Activated CD4-positive, alpha-beta memory T cell treated with anti-CD3 and anti-CD28 coated beads, Interleukin-2, amount 10 ng/mL, durations not matched to agents 7 days and 5 days (primary cell): ENCODE measurements at regions not wholly inside any gene's neighbourhood (a gene's known extent, or its start where the extent isn't known, plus 50 kb on each side); places are given as distances from the start of the nearest gene placed in this dataset.

ENCODE experiments used
- CTCF ChIA-PET: fragments of 350-600 bp; sonication (Branson Sonifier 250); formaldehyde crosslinking; loops from one replicate; lab custom pipeline; 2021; ENCODE audit warnings: antibody characterized with exemption, inconsistent platforms; lab: Charles Lee
- POLR2A ChIA-PET: fragments of 350-600 bp; sonication (Branson Sonifier 250); formaldehyde crosslinking; loops from one replicate; lab custom pipeline; 2021; ENCODE audit warnings: antibody characterized with exemption; lab: Charles Lee
- DNase-seq: peaks from one replicate; pipeline ENCODE4 v3.0.0-alpha.2; 2020
- H3K27ac Mint-ChIP-seq: one replicate; pipeline ENCODE4 v1.8.0; 2021; ENCODE audit warnings: mild to moderate bottlenecking, mixed read lengths
- H3K27me3 Mint-ChIP-seq: one replicate; pipeline ENCODE4 v1.8.0; 2021; ENCODE audit warnings: mixed read lengths
- H3K36me3 Mint-ChIP-seq: one replicate; pipeline ENCODE4 v1.8.0; 2021; ENCODE audit warnings: low read depth, mixed read lengths
- H3K4me1 Mint-ChIP-seq: one replicate; pipeline ENCODE4 v1.8.0; 2021; ENCODE audit warnings: mixed read lengths
- H3K4me3 Mint-ChIP-seq: one replicate; pipeline ENCODE4 v1.8.0; 2021; ENCODE audit warnings: mild to moderate bottlenecking, mixed read lengths
- H3K9me3 Mint-ChIP-seq: one replicate; pipeline ENCODE4 v1.8.0; 2021; ENCODE audit warnings: mixed read lengths

DNA sequence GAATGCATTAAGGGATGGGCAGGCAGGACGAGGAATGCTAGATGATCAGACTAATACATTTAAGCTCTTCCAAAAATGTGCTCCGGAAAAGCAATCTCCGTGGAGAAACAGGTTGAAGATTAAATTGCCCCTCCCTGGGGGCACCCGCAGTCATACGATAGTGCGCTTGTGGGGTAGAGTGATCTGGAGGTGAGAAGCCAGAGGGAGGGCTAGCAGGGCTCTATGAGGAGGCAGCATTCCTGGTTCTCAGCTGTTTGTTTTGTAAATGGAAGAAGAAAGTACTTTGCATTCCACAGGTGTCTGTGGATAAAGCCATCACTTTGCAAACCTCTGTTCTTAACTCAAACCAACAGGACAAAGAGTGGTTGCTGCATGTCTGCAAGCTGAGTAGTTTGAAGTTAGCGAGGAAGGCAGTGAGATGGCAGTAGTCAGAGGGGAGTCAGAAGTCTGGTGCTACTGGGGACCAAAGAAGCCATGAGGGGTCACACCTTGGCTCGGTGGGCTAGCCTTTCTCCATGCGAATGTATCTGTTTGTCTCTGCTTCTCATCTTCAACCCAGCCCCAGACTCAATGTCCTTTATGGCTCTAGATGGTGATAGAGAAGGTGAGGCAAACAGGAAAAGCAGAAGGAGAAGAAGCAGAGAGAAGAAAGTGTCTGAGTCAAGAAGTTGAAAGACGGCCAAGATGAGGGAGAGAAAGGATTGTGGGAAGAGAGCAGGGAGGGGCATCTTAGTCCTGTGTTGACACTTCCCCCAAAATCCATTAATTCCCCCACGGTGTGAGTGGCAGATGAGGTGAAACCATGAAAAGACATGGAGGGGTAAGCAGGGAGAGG lies 65.2 kb upstream of the GJA8 start:
- no peaks in the 10 kb centered on the region for H3K9me3 Mint-ChIP-seq
- ChIA-PET POLR2A (no interaction called here), CTCF (no interaction called here)
- H3K4me3 Mint-ChIP-seq: no peak overlapping the region
- H3K4me1 Mint-ChIP-seq: no peaks in the 10 kb centered on the region
- no peaks in the 10 kb centered on the region for H3K36me3 Mint-ChIP-seq
- no peak for DNase-seq
- H3K27ac Mint-ChIP-seq: no peak overlapping the region
- H3K27me3 Mint-ChIP-seq: no peaks in the 10 kb centered on the region

DNA sequence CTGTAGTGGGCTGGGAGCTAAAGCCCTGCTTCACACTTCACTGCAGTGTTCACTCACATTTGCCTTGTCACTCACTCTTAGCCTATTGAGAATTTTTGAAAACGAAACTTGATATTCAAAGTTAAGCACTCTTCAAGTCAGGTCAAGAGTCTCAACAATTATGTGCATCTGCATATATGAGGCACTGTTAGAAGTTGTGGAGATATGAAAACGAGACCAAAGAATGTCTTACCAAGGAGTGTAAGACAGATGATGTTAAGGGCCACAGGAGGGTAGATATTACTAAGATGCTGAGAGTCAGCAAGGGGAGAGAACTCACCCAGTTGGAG lies 64.7 kb upstream of the GJA8 start:
- ChIA-PET POLR2A (no interaction called here), CTCF (no interaction called here)
- Mint-ChIP-seq H3K9me3 (no peaks in the 10 kb centered on the region), H3K4me1 (no peaks in the 10 kb centered on the region), H3K27ac (no peak overlapping the region), H3K36me3 (no peaks in the 10 kb centered on the region), H3K4me3 (no peak overlapping the region), H3K27me3 (no peaks in the 10 kb centered on the region)
- DNase-seq: no peak

DNA sequence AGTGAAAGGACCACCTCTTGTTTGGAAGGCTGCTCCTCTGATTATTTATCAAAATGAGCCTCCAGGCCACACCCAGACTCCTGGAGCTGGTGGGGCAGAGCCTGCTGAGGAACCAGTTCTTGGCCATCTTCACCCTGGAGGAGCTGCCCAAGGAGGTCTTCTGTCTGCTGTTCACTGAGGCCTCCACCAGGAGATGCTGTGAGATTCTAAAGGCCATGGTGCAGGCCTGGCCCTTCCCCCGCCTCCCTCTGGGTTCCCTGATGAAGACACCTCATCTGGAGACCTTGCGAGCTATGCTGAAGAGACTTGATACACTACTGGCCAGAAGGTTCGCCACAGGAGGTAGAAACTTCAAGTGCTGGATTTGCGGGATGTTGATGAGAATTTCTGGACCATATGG lies 61.7 kb upstream of the GJA8 start:
- ChIA-PET POLR2A (no interaction called here), CTCF (interaction anchor here (0.6 to 1.5 kb wide), 4 partner anchors 10 to 347 kb away, joined by 3 to 5 read pairs (median 4); no protein-coding TSS in a partner anchor)
- no peaks in the 10 kb centered on the region for H3K9me3 Mint-ChIP-seq
- no peaks in the 10 kb centered on the region for H3K27me3 Mint-ChIP-seq
- no peaks in the 10 kb centered on the region for H3K4me1 Mint-ChIP-seq
- H3K27ac Mint-ChIP-seq: no peak overlapping the region
- no peak overlapping the region for H3K4me3 Mint-ChIP-seq
- H3K36me3 Mint-ChIP-seq: no peaks in the 10 kb centered on the region
- DNase-seq: no peak

DNA sequence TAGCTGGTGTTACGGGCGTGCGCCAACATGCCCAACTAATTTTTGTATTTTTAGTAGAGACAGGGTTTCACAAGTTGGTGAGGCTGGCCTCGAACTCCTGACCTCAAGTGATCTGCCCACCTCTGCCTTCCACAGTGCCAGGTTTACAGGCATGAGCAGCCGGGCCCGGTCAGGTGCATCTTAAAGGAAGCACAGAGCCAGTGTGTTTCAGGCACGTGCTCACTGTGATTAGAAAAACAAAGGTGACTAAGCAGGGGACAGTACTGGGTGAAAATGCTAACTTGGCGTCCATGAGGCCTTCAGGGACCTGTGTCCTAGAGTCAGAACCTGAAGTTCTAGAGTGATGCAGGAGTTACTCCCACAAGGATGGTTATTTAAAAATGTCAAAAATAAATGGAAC lies 60.0 kb upstream of the GJA8 start:
- H3K9me3 Mint-ChIP-seq: no peaks in the 10 kb centered on the region
- H3K4me1 Mint-ChIP-seq: no peaks in the 10 kb centered on the region
- POLR2A ChIA-PET: no interaction called here
- CTCF ChIA-PET: interaction anchor here (1.6 kb wide), 1 partner anchor 12 kb away, joined by 3 read pairs; no protein-coding TSS in a partner anchor
- no peak overlapping the region for H3K4me3 Mint-ChIP-seq
- H3K36me3 Mint-ChIP-seq: no peaks in the 10 kb centered on the region
- no peak overlapping the region for H3K27ac Mint-ChIP-seq
- no peaks in the 10 kb centered on the region for H3K27me3 Mint-ChIP-seq
- DNase-seq: no peak

DNA sequence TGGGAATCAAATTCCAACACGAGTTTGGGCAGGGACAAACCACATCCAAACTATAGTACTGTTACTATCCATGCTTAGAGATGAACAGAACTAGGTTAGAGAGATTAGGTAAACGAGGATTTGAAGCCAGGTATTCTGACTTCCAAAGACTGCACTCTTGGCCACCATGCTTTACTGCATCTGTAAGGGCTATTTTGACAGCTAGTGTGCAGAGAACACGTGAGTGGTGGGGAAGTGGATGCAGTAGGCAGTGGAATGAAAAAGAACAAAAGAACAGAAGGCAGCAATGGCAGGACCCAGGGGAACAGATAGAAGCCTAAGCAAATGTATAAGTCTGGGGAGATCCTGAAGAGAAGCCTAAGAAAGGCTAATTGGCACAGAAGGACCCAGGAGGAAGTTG lies 59.1 kb upstream of the GJA8 start:
- Mint-ChIP-seq H3K27ac (no peak overlapping the region), H3K4me1 (no peaks in the 10 kb centered on the region), H3K4me3 (no peak overlapping the region), H3K9me3 (no peaks in the 10 kb centered on the region), H3K27me3 (no peaks in the 10 kb centered on the region), H3K36me3 (no peaks in the 10 kb centered on the region)
- CTCF ChIA-PET: interaction anchor here (1.6 kb wide), 1 partner anchor 13 kb away, joined by 3 read pairs; no protein-coding TSS in a partner anchor
- POLR2A ChIA-PET: no interaction called here
- DNase-seq: no peak

DNA sequence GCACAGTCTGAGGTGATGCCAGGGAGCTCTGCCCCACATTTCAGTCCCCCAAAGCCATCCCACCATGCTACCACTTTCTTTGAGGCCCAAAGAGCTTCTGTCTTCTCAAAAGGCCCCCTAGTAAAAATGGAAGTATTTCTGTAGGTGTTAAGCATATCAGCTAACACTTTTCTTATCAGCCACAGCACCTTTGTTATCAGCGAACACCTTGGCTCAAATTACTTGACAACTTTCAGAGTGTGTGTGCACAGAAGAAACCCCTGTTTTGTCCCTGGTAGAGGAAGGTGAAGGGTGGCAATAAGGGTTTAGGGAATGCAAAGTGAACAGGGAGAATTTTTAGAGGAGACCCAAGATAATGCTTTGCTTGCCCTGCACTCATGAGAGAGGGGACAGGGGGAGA lies 54.8 kb upstream of the GJA8 start:
- Mint-ChIP-seq H3K4me1 (peaks cover 1% of the 10 kb centered on the region), H3K9me3 (no peaks in the 10 kb centered on the region), H3K4me3 (no peak overlapping the region), H3K27ac (no peak overlapping the region), H3K36me3 (no peaks in the 10 kb centered on the region), H3K27me3 (no peaks in the 10 kb centered on the region)
- no peak for DNase-seq
- POLR2A ChIA-PET: no interaction called here
- CTCF ChIA-PET: no interaction called here

DNA sequence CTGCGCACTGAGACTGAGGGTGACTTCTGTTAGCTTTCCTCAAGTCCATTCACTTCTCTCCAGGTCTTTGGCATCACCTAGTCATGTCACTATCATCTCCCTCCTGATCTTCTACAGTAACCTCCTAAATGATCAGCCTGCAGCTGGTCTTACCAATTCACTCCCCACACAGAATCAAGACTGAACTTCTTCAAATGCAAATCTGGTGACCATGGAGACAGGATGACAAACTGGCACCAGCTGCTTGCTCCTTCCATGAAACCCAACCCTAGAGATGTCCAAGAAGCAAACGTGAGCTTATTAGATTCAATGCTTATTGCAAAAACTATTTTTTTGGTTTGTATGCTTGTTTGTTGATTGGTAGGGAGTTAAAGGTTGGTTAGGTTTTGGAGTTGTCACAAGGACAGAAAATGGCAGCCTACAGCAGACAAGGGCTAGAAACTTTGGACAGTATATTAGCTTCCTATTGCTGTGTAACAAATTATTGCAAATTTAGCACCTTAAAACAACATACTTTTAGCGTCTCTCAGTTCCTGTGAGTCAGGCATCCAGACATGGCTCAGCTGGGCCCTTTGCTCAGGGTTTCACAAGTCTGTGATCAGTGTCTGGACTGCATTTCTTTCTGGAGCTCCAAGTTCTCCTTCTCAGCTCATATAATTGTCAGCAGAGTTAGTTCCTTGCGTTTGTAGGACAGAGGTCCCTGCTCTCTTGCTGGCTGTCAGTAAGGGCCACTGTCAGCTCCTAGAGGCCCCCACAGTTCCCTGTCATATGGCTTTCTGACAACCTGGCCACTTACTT lies 53.3 kb upstream of the GJA8 start:
- H3K36me3 Mint-ChIP-seq: no peaks in the 10 kb centered on the region
- H3K27ac Mint-ChIP-seq: no peak overlapping the region
- DNase-seq: no peak
- ChIA-PET POLR2A (no interaction called here), CTCF (no interaction called here)
- no peaks in the 10 kb centered on the region for H3K27me3 Mint-ChIP-seq
- H3K9me3 Mint-ChIP-seq: no peaks in the 10 kb centered on the region
- H3K4me3 Mint-ChIP-seq: no peak overlapping the region
- H3K4me1 Mint-ChIP-seq: peaks cover 1% of the 10 kb centered on the region

DNA sequence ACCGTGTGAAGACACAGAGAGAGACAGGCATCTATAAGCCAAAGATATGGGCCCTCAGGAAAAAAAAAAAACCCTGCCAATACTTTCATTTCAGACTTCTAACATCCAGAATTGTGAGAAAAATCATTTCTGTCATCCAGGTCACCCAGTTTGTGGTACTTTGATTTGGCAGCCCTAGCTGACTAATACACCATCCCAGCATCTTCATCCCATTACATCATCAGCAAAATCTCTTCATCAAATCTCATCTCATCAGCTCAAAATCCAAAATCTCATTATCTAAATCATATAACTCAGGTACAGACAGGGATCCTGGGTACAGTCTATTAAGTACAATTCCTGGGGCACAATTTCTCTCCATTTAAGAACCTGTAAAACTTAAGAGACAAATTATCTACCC lies 51.9 kb upstream of the GJA8 start:
- Mint-ChIP-seq H3K27ac (no peak overlapping the region), H3K27me3 (peaks cover 3% of the 10 kb centered on the region), H3K4me1 (peaks cover 1% of the 10 kb centered on the region), H3K9me3 (no peaks in the 10 kb centered on the region), H3K36me3 (no peaks in the 10 kb centered on the region), H3K4me3 (no peak overlapping the region)
- POLR2A ChIA-PET: no interaction called here
- DNase-seq: no peak
- CTCF ChIA-PET: interaction anchor here (1.0 to 1.5 kb wide), 2 partner anchors 10 to 42 kb away, joined by 3 to 5 read pairs; no protein-coding TSS in a partner anchor

DNA sequence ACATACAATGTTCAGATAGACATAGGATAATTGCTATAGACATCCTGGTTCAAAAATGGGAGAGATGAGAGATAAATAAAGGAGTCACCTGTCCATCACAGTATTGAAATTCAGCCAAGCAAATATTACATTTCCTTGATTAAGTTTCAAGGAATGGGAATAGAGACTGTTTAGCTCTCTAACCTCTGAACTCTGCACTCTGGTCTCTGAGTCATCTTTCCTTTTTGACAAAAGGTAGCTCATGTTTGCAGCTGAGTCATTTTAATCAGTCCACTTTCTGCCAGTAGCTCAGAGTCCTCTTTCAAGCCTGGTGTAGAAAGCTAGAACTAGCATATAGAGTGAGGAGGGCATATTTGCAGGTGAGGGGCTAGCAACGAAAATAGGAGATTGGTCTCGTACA lies 51.4 kb upstream of the GJA8 start:
- H3K27me3 Mint-ChIP-seq: peaks cover 7% of the 10 kb centered on the region
- ChIA-PET POLR2A (no interaction called here), CTCF (interaction anchor here (1.0 to 1.5 kb wide), 2 partner anchors 10 to 42 kb away, joined by 3 to 5 read pairs; no protein-coding TSS in a partner anchor)
- no peaks in the 10 kb centered on the region for H3K9me3 Mint-ChIP-seq
- H3K27ac Mint-ChIP-seq: no peak overlapping the region
- H3K4me1 Mint-ChIP-seq: peaks cover 1% of the 10 kb centered on the region
- H3K4me3 Mint-ChIP-seq: no peak overlapping the region
- no peaks in the 10 kb centered on the region for H3K36me3 Mint-ChIP-seq
- no peak for DNase-seq

DNA sequence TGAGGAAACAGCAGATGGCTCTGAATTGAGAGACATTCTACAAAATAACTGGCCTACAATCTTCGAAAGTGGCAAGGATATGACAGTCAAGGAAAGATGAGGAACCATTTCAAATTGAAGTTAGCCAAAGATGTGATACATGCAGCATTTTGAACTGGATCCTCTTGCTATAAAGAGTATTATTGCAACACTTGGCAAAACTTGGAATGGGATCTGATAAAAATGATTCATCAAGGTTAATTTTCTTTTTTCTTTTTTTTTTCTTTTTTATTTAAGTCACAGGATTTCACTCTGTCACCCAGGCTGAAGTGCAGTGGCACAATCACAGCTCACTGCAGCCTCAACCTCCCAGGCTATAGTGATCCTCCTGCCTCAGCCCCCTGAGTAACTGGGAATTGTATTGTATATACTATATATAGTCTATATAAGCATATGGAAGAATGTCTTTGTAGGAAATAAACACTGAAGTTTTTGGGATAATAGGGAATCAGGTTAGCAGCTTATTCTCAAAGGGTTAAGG lies 49.8 kb upstream of the GJA8 start:
- no peak overlapping the region for H3K4me3 Mint-ChIP-seq
- no peaks in the 10 kb centered on the region for H3K36me3 Mint-ChIP-seq
- peaks cover 18% of the 10 kb centered on the region for H3K27me3 Mint-ChIP-seq
- H3K27ac Mint-ChIP-seq: no peak overlapping the region
- ChIA-PET CTCF (no interaction called here), POLR2A (no interaction called here)
- DNase-seq: no peak
- H3K9me3 Mint-ChIP-seq: no peaks in the 10 kb centered on the region
- peaks cover 6% of the 10 kb centered on the region for H3K4me1 Mint-ChIP-seq
